Breast epithelium (tissue), 4 donors: ENCODE measurements at regions not wholly inside any gene's neighbourhood (a gene's known extent, or its start where the extent isn't known, plus 50 kb on each side); places are given as distances from the start of the nearest gene placed in this dataset.

Experiments
- DNase-seq, 2 donors: peaks; one replicate each; pipeline ENCODE4 v3.0.0-alpha.2; 2019; ENCODE audit warnings: low spot score in 2 of 2
- H3K27ac ChIP-seq, 2 donors: fragments of 200-600 bp; sonication (generic) in 1 of 2; one replicate each; pipeline ENCODE4 v1.5.1; 2016 to 2019; ENCODE audit warnings: mild to moderate bottlenecking in 1 of 2
- H3K27me3 ChIP-seq, 2 donors: fragments of 200-600 bp; sonication (generic) in 1 of 2; one replicate each; pipeline versions ENCODE4 v1.5.1 to v1.6.0; 2017 to 2019; ENCODE audit warnings: control low read depth in 1 of 2, mild to moderate bottlenecking in 1 of 2
- H3K36me3 ChIP-seq: fragments of 200-600 bp; one replicate; pipeline ENCODE4 v1.5.1; 2019
- H3K4me1 ChIP-seq, 2 donors: fragments of 200-600 bp; sonication (generic); one replicate each; pipeline ENCODE4 v1.5.1; 2016 to 2019; ENCODE audit warnings: control low read depth in 1 of 2
- H3K4me3 ChIP-seq, 3 donors: fragments of 200-600 bp; sonication (generic); 1 replicate in 2 of 3; 2 replicates in 1 of 3; pipeline ENCODE4 v1.5.1; 2016 to 2019; ENCODE audit warnings: mild to moderate bottlenecking in 3 of 3, moderate library complexity in 2 of 3
- H3K9me3 ChIP-seq, 2 donors: fragments of 200-600 bp; sonication (generic) in 1 of 2; one replicate each; pipeline ENCODE4 v1.5.1; 2016 to 2019; ENCODE audit warnings: control low read depth in 1 of 2
- CTCF ChIP-seq, 3 donors: fragments of 450-650 bp; IDR thresholded peaks; one replicate each; pipeline ENCODE4 v1.5.1; 2016 to 2017; ENCODE audit warnings: antibody characterized with exemption in 3 of 3, mild to moderate bottlenecking in 3 of 3, moderate library complexity in 3 of 3
- POLR2A ChIP-seq: fragments of 450-650 bp; IDR thresholded peaks from one replicate; pipeline ENCODE4 v1.6.1; 2016; ENCODE audit warnings: antibody characterized with exemption, mild to moderate bottlenecking, moderate library complexity
- POLR2AphosphoS5 ChIP-seq, 3 donors: sonication (generic); formaldehyde crosslinking; IDR thresholded peaks; one replicate each; pipeline ENCODE4 v1.6.1; 2017; ENCODE audit warnings: antibody characterized with exemption in 3 of 3
- intact Hi-C: fragments of 100-400 bp; cut with DNase I; formaldehyde crosslinking; loops from one replicate; pipeline ENCODE4 v1.15.1; 2023; ENCODE audit warnings: low total_unique reads

- H3K9me3 ChIP-seq, result no peaks in the 10 kb centered on the region
- no peak for DNase-seq
- H3K4me1 ChIP-seq, result no peaks in the 10 kb centered on the region
- H3K4me3 ChIP-seq, result no peak overlapping the region
- no peaks in the 10 kb centered on the region for H3K36me3 ChIP-seq
- no peak overlapping the region for H3K27ac ChIP-seq
- H3K27me3 ChIP-seq, result no peaks in the 10 kb centered on the region
- intact Hi-C loops, result no loop called here
- TF ChIP-seq CTCF (IDR thresholded peaks at IDR 0.05) (no peak), POLR2A (no peak), POLR2AphosphoS5 (IDR thresholded peaks at IDR 0.05) (no peak)
Observed at GRCh38 chr7:69259445-69259844, 338.8 kb upstream of the AUTS2 start.

- no peak for DNase-seq
- intact Hi-C loops, result no loop called here
- H3K4me1 ChIP-seq, result no peaks in the 10 kb centered on the region
- no peak overlapping the region for H3K27ac ChIP-seq
- no peaks in the 10 kb centered on the region for H3K36me3 ChIP-seq
- TF ChIP-seq POLR2AphosphoS5 (IDR thresholded peaks at IDR 0.05), result no peak
- no peak for TF ChIP-seq CTCF (IDR thresholded peaks at IDR 0.05)
- no peak for TF ChIP-seq POLR2A
- no peak overlapping the region for H3K4me3 ChIP-seq
- H3K9me3 ChIP-seq, result no peaks in the 10 kb centered on the region
- no peaks in the 10 kb centered on the region for H3K27me3 ChIP-seq
Observed at GRCh38 chr7:69260023-69260422, 338.3 kb upstream of the AUTS2 start.

DNA sequence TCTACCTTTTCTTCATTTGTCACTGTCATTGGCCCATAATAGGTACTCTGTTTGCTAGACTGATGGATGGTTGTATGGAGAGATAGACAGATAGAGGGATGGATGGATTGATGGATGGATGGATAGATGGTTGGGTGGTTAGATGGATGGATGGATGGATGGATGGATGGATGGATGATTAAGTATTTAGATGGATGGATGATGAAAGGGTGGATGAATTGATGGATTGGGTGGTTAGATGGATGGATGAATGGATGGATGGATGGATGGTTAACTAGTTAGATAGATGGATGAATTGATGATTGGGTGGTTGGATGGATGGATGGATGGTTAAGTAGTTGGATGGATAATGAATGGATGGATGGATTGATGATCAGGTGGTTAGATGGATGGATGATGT, 334.7 kb upstream of the AUTS2 start:
- H3K36me3 ChIP-seq, result no peaks in the 10 kb centered on the region
- intact Hi-C loops, result no loop called here
- H3K9me3 ChIP-seq, result no peaks in the 10 kb centered on the region
- H3K4me3 ChIP-seq, result no peak overlapping the region
- H3K27ac ChIP-seq, result no peak overlapping the region
- H3K4me1 ChIP-seq, result no peaks in the 10 kb centered on the region
- no peaks in the 10 kb centered on the region for H3K27me3 ChIP-seq
- DNase-seq, result no peak
- no peak for TF ChIP-seq POLR2A
- TF ChIP-seq POLR2AphosphoS5 (IDR thresholded peaks at IDR 0.05), result no peak
- TF ChIP-seq CTCF (IDR thresholded peaks at IDR 0.05), result no peak

GRCh38 chr7:69269806-69270205, 328.5 kb upstream of the AUTS2 start:
- Histone ChIP-seq H3K4me1 (no peaks in the 10 kb centered on the region), H3K36me3 (no peaks in the 10 kb centered on the region), H3K9me3 (peaks cover 0 to 5% of the 10 kb centered on the region in 2 donors), H3K4me3 (no peak overlapping the region), H3K27me3 (no peaks in the 10 kb centered on the region), H3K27ac (no peak overlapping the region)
- intact Hi-C loops, result no loop called here
- DNase-seq, result no peak
- no peak for TF ChIP-seq POLR2AphosphoS5 (IDR thresholded peaks at IDR 0.05)
- no peak for TF ChIP-seq POLR2A
- no peak for TF ChIP-seq CTCF (IDR thresholded peaks at IDR 0.05)

DNA sequence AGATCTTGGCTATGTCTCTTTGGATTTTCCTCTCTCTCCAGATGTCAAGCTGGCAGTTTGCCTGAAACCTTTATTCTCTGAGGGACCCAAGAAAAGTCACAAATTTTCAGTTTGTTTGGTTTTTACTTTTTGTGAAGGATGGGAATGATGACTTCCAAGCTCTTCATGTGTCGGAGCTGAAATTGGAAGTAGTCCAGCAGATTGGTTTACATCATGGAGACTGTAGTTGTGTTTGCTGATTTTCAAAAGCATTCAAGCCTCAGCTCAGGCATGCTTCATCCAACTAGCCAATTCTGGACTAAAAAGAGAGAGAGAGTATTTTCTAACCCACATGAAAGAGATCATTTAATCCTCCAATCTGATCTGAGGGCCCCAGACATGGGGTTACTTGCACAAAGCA, 326.2 kb upstream of the AUTS2 start:
- H3K27ac ChIP-seq, result no peak overlapping the region
- no peaks in the 10 kb centered on the region for H3K4me1 ChIP-seq
- TF ChIP-seq POLR2A, result no peak
- TF ChIP-seq CTCF (IDR thresholded peaks at IDR 0.05), result no peak
- no peaks in the 10 kb centered on the region for H3K36me3 ChIP-seq
- no peak for DNase-seq
- peaks cover 0 to 5% of the 10 kb centered on the region in 2 donors for H3K9me3 ChIP-seq
- H3K27me3 ChIP-seq, result no peaks in the 10 kb centered on the region
- intact Hi-C loops, result no loop called here
- H3K4me3 ChIP-seq, result no peak overlapping the region
